ENCODE measurements at regions not wholly inside any gene's neighbourhood (a gene's known extent, or its start where the extent isn't known, plus 50 kb on each side); places are given as distances from the start of the nearest gene placed in this dataset.

DNA sequence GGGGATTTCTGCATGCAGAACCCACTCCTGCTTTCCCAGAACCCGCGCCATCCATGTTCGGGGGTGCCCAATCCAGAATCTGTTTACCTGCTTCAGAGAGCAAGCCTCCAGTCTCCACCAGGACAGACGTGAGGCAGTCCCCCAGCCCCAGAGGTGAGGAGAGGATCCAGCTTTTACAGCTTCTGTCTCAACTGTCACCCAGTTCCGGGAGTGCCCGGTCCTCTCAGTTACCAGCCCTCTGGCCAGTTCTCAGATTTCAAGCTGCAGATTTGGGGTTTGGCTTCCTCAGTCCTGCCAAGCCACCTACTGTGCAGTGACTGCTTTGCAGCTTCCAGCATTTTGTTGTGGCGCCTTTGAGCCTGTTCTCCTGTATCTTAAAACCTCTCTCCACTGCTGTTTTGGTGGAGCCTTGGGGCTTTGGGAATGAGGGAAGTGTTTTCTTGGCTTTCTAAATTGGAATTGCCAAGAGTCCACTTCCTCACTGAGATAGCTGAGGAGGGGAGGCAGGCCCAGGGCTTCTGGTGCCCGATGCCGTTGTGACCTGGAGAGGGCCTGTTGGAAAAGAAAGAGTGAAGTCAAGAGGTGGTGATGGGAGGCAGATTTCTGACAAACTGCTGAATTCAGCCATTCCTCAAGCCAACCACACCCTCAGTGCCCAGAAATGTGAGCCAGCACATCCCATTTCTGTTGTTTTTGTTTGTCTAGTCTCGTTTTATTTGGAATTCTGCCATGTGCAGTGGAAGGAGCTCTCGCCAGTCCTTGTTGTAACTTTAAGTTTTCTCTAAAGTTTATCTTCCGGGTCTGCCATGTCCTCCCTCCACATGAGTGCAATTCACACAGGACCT is 513.4 kb downstream of the TBC1D22A start:
- no peak for DNase-seq

DNA sequence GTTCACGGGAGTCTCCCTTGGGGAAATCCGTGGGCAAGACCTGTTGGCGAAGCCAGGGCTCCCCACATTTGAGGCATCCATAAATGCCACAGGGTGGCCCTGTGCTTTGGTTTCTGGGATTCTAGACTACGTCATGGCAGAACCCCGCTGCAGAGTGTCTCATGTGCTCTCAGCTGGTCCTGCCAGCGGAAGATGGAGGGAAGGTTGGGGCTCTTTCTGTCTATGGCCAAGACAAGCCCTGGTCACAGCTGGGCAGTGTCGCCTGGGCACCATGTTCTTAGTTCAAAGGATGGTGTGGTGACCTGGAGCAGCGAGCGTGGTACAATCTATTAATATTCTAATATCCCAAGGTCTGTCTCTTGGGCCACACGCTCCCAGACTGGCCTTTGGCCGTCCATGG is 511.7 kb downstream of the TBC1D22A start:
- no peak for DNase-seq

DNA sequence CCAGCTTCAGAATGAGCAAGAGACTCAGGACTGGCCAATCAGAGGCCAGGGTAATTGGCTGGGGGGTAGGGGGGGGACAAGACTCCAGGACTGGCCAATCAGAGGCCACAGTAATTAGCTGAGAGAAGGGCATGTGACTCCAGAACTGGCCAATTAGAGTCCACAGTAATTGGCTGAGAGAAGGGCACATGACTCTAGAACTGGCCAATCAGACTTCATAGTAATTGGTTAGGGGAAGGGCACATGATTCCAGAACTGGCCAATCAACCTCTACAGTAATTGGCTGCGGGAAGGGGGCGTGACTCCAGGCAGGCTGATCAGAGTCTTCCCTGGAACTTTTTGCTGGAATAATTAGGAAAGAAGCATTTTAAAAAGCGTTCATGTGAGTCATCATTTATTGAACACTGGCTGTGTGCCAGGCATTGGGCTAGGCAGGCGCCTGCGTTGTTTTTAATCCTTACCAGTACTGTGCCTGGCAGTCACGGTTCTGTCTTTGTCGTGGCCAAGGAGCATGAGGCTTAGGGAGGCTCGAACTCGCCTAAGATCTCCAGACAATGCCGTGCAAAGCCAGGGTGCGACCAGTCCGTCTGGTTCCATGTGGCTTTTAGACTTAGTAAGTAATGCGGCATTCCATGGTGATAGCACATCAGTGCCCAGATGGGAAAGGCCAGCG is 508.1 kb downstream of the TBC1D22A start:
- no peak for DNase-seq

DNA sequence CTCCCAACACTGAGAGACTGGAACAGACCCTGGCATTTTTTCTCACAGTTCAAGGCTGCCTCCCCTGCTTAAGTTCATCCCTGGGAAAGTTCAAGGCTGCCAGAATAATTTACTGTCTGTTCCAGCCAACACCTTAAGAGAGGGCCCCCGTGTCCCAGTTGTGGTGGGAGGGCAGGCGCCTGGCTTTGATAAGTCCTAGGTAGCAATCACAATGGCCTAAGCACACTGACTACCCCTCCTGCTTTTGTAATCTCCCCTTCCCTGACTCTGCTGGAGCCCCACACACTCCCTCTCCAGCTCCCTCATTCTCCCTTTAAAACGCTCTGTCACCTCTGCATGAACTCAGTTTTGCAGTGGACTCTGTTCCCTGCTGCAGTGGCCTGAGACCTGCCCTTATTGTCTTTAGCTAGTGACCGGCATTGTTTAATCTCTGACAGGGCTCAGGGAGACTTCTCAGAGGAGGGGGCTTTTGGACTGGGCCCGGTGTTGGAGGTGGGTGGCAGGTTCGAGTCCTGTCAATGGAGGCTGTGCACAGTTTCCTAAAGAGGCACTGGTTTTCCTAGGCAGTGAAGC is 507.2 kb downstream of the TBC1D22A start:
- DNase-seq: no peak

DNA sequence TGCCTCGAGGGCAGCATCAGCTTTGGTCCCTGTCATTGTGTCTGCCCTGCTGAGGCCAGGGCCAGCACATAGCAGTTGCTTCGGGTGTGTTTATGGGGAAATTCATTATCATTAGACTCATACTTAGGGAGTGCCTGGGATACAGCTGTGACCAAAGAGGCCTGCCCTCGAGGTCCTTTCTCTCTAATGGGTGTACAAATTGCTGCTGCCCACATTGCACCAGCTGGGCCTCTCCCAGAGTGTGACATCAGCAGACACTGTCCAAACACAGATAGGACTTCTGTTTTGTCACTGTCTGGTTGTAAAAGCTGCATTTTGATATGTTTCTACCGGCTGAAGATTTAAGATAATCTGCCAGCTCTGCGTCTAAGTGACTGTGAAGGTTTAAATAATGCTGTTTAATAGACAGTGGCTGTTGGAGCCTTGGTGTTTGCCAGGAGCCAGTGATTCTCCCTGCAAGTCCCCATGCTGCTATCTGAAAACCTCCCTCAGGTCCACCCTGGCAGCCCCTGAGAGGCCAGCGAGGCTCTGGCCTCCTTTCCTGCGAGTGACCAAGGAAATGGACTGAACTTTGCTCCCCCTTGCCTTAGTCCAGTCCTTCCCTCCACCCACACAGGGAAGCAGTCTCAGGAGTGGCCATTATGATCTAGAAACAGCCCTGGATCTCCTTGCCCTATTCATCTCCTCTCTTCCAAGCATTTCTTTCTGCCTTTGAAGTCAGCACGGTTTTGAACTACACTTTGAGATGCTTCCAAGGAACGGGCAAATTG is 505.2 kb downstream of the TBC1D22A start:
- DNase-seq: no peak

DNA sequence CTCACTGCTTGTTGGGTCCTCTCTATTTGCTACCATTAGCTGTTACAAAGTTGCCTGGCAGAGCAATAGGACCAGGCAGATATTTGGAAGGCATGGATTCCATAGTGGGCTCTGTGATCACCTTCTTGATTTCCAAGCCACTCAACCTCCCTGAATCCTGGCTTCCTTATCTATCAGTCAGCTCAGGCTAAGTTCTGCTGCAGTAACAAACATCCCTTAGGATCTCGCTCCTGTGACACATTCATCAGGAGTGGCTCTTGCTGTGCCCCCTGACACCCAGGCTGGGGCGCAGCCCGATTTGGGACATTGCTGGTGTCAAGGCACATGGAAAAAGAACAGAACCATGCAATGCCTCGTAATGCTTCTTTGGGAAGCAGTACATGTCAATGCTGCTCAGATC is 503.9 kb downstream of the TBC1D22A start:
- DNase-seq: no peak

DNA sequence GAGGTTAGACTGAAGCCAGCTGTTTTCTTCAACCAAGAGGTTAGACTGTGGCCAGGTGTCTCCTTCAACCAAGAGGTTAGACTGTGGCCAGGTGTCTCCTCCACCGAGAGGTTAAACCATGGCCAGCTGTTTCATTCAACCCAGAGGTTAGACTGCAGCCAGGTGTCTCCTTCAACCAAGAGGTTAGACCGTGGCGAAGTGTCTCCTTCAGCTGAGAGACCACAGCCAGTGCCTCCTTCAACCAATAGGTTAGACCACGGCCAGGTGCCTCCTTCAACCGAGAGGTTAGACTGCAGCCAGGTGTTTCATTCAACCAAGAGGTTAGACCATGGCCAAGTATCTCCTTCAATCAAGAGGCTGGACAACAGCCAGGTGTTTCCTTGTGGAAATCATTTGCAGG is 498.1 kb downstream of the TBC1D22A start:
- no peak for DNase-seq

DNA sequence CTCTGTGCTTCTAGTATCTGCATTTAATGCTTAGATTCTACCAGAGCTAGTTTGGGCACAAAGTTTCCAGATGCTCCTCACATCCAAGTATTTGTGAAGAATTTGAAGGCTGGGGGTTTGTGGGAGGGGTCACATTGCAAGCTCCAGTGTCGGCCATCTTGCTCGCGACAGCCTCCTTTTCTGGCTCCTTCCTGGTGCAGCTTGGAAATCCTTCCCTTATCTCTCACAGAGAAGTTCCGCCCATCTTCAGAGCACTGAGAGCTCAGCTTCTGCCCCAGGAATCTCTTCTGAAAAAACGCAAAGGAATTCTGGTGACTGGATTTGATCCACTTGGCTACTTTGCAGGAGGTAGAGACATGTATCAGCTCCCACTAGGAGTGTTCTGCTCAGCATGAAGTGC is 497.5 kb downstream of the TBC1D22A start:
- no peak for DNase-seq

DNA sequence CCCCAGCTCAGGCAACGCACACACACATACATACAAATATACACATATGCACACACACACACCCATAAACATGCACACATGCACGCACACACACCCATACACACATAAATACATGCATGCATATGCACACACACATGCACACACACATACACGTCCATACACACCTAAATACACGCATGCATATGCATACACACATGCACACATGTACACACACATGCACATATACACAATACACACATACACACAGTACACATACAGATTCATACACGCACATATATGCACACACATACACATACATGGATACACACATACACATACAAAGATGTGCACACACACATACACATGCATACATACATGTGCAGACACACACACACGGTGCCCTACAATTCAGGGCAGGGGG is 496.6 kb downstream of the TBC1D22A start:
- DNase-seq: no peak

DNA sequence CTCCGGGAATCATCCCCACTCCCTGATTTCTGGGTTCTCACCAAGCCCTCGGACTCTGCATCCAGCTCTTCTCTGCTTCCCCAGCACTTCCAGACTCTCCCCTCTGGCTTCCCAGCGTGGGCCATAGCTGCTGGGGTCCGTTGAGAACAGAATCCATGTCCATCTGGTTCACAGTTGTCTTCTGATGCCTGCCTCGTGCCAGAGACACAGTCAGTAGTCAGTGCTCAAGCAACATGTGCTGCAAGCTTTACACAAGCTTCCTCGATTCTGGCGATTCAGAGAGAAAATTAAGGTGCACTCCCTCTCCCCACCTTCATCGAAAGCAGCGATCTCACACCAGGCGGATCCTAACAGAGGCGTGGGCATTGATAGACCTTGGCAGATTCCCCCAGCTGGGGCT is 495.5 kb downstream of the TBC1D22A start:
- no peak for DNase-seq

DNA sequence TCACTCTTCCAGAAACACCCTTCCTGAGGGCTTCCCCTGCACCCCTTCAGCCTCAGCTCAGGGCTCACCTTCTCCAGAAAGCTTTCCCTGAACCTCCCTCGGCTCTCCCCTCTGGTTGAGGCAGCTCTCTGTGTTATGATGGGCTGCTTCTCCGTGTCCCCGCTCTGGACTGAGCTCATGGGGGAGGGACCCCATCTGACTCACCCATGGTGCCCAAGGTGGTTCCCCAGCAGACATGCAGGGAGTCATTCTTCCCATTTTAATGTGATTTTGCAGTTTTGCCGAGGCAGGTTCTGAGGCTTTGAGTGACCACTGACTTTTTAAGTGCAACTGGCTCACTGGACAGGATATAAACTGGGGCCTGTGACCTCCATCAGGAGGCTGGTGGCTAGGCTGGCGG is 495.1 kb downstream of the TBC1D22A start:
- DNase-seq: no peak

DNA sequence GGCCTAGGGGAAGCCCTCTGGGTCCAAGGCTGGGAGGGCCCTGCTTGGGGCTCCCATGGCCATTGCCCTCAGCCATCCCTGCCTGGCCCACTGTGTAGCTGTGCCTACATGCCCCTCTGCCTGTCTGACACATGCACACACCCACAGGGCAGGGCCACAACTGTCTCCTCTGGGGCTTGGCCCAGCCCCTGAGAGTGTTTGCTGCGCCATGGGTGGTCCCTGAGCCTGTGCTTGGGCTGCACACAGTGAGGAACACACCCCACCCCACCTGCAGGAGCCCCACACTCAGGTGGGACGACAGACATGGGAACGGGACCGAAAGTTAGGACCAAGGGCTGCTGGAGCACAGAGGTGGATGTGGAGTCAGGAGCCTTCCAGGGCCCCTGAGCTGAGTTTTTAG is 489.5 kb downstream of the TBC1D22A start:
- no peak for DNase-seq

DNA sequence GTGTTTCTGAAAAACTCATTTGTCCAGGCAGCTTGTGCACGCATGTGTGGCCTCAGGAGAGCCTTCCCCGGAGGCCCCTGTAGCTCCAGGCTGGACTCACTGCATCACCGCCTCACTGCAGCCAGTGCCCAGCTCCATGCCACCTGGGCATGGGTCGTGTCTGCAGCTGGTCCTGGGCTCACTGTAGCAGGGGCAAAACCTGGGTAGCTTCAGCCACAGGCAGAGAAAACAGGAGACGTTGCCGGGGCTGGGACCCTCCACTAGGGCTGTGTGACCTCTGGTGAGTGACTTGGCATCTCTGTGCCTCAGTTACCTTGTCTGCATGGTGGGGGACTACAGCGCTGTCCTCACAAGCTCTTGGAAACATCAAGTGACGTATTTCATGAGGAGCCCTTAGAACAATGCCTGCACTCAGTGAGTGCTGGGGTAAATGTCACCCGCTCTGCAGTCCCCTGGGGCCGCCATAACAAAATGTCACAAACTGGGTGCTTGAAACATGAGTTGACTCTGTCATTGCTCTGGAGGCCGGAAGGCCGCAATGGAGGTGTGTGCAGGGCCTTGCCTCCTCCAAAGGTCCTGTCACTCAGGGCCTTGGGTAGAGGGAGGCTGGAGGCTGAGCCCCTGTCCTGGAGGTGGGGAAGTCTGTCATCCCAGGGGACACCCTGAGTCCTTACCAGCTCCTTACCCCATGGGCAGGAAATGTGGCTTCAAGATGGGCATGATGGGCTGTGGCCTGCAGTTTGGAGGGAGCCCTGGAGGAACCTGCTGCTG is 488.7 kb downstream of the TBC1D22A start:
- no peak for DNase-seq

DNA sequence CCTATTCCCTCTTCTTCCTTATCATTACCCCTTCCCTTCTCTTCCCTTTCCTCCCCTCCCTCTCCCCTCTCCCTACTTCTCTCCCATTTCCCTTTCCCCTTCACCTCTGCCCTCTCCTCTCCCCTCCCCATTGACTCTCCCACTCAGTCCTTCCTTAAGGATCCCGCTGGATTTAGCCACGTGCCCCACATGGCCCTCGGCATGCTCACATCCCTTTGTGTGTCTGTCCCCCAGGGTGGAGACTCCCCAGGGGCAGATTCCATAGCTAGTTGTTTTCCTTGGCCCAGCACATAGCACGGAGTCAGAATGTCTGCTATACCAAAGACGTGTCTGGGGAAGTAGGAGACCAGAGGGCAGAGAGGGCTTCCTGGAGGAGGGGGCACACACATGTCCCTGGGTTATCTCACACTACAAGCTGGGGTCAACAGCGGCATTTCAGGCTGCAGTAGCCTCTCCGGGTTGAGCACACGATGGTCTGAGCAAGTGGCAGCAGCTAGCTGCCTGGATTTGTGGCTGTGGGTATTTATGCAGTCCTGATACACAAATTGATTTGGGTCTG is 487.0 kb downstream of the TBC1D22A start:
- DNase-seq: no peak

DNA sequence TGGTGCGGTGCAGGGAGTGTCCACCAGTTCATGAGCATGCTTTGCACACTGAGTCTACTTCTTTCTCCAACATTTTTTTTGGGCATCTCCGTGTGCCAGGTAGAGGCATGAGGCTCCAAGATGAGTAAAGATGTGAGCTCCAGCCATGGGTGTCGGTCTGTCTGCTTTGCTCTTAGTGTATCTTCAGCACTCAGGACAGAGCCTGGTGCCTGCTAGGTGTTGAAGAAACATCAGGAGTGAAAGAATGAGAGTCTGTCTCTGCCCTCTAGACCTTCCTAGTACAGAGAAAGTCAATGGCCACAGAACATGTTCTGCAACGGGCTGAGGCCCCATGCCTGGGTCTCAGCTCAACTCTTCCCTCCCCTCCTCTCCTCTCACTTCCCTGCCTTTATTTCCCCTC is 486.5 kb downstream of the TBC1D22A start:
- no peak for DNase-seq

DNA sequence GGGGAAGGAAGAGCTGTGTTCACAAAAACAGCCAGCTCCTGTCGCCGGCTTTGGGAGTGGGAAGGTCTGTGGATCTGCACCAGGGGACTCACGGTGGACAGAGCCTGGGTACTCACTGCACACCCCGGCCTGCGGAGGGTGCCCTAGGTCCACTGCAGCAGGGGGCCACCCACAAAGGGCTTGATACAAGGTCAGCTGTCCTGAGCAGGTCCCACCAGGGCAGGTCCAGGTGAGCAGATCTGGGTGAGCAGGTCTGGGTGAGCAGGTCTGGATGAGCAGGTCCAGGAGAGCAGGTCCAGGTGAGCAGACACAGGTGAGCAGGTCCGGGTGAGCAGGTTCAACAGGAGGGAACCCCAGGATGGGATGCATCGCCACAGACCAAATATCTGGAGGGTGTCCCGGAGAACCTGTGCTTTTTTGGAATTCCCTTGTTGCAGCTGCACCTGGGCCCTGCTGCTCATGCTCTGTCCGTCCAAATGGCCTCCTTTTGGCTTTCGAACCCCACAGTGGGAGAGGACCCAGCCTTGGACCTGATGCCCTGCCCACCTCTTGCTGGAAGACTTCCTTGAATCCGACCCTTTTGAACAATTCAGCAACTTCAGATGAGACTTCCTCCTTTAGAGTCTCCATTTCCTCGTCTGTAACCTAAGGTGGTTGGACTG is 485.3 kb downstream of the TBC1D22A start:
- no peak for DNase-seq

DNA sequence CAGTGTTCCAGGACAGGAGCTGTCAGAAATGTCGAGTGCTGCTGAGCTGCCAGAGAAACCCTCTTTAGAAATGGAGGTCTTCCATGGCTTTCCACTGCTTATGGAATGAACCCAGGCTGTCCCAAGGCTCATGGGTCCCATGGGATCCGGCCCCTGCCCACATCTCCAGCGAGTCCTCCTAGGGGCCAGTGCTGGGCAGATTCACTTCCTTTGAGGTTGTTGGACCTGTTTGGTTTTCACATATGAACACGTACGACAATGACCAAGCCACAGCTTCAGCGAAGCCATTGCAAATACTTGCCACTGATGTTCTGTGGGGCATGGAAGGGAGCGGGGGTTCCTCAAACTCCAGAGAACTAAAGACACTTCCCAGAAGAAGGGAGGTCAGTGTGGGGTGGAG is 483.3 kb downstream of the TBC1D22A start:
- DNase-seq: no peak

DNA sequence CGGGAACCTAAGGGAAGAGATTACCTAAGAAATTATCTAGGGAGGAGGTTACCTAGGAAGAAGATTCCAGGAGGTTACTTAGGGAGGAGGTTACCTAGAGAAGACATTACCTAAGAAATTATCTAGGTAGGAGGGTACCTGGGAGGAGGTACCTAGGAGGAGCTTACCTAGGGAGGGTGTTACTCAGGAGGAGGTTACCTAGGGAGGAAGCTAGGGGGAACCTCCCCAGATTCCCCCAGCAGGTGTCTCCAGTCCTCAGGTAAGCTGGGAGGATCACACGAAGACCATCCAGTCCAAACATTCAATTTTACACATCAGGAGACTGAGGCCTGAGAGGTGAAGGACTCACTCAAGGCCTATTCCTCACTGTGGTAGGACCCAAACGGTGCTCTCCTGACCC is 482.8 kb downstream of the TBC1D22A start:
- DNase-seq: no peak

DNA sequence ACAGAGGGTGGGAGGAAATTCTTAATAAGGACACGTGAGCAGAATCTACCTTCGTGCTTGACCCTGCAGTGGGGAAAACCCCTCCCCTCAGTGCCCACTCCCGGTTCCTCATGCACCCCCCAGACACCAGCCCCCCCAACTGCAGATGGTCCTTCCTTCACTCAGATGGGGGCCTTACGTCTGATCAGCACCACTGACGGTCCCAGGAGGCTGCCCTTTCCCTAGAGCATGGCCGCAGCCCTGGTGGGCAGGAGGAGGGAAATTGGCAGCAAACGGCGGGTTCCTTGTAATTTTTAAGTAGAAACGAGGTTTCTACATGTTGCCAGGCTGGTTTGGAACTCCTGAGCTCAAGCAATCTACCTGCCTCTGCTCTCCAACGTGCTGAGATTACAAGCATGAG is 477.7 kb downstream of the TBC1D22A start:
- DNase-seq: no peak

DNA sequence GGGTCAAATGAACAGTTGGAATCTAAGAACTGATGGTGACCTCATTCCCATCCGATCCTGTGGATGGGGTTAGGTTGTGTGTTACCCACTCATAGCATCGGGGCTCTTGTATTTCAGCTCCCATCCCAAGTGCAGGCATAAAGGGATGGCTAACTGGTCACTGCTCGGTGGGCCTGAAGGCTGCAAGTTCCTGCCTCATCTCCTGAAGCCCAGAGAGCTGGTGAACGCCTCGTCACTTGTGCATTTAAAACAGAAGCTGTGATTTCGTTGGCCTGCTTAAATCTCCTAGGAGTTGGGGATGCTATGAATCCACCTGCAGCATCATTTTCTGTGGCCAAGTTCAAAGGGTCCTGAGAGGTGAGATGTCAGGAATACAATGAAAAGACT is 477.0 kb downstream of the TBC1D22A start:
- no peak for DNase-seq

DNA sequence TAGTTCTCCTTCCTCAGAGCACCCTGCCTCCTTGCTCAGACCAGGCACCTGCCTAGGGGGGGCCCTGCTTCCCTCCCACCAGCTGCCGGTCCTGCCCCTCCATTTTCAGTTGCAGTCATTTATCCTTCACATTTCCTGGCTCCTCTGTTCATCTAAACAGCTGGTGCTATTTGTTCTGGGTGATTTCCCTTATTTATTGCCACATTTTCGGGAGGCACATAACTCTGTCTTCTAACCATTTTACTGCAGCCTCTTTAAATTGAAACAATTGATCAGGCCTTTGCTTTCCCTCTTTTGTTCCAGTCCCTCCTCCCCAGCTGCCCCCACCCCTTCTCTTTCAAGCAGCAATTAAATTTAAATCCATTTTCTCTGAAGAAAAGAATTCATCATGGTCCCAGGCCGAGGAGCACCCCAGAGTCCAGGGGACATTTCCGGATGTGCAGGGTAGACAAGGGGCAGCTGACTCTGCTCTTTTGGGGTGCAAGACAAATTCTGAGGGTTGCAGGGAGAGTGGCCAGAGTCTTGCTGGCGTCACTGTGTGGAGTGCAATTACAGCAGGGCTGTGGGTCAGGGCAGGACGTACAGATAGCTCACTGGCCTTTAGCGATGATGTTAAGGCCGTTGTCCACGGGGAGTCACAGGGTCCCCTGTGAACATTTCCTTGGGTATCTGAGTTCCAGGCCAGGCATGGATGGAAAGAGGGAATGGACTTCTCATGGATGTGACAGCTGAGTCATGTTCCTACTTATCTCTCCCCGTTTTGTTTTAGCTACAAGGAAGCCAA is 476.4 kb downstream of the TBC1D22A start:
- DNase-seq: no peak
